NCI-H2107 treated with DMSO at 0.1 percent for 48 hours (cell line): ENCODE measurements at regions not wholly inside any gene's neighbourhood (a gene's known extent, or its start where the extent isn't known, plus 50 kb on each side); places are given as distances from the start of the nearest gene placed in this dataset.

Source experiments
- DNase-seq: peaks from one replicate; lab custom pipeline; 2025; ENCODE audit not compliant: unreplicated experiment; lab: John Stamatoyannopoulos, UW

- no peak for DNase-seq
These were observed 553.1 kb upstream of the MAN1A1 start for GRCh38 chr6:119902681-119903080.

GRCh38 chr6:119896806-119897205 lies 547.2 kb upstream of the MAN1A1 start:
- DNase-seq: no peak

GRCh38 chr6:119895626-119896025 lies 546.1 kb upstream of the MAN1A1 start:
- DNase-seq: no peak

- DNase-seq: no peak
These were observed 545.2 kb upstream of the MAN1A1 start for GRCh38 chr6:119894811-119895210.

GRCh38 chr6:119891644-119892043 lies 542.1 kb upstream of the MAN1A1 start:
- no peak for DNase-seq

- DNase-seq: no peak
These were observed 541.6 kb upstream of the MAN1A1 start for GRCh38 chr6:119891206-119891605.

- no peak for DNase-seq
These were observed 540.9 kb upstream of the MAN1A1 start for GRCh38 chr6:119890470-119890869.

GRCh38 chr6:119887666-119888065 lies 538.1 kb upstream of the MAN1A1 start:
- no peak for DNase-seq

- DNase-seq: no peak
These were observed 531.9 kb upstream of the MAN1A1 start for GRCh38 chr6:119881416-119881815.

GRCh38 chr6:119880840-119881239 lies 531.3 kb upstream of the MAN1A1 start:
- DNase-seq: no peak

- no peak for DNase-seq
These were observed 530.2 kb upstream of the MAN1A1 start for GRCh38 chr6:119879731-119880130.

GRCh38 chr6:119874381-119874780 lies 524.8 kb upstream of the MAN1A1 start:
- DNase-seq: no peak

GRCh38 chr6:119873107-119873506 lies 523.5 kb upstream of the MAN1A1 start:
- no peak for DNase-seq

- no peak for DNase-seq
These were observed 522.0 kb upstream of the MAN1A1 start for GRCh38 chr6:119871520-119871919.

GRCh38 chr6:119865466-119866350 lies 516.1 kb upstream of the MAN1A1 start:
- DNase-seq: no peak

GRCh38 chr6:119862719-119863118 lies 513.2 kb upstream of the MAN1A1 start:
- DNase-seq: no peak

- DNase-seq: no peak
These were observed 509.3 kb upstream of the MAN1A1 start for GRCh38 chr6:119858901-119859300.

GRCh38 chr6:119856136-119856535 lies 506.6 kb upstream of the MAN1A1 start:
- DNase-seq: no peak

GRCh38 chr6:119848696-119849095 lies 499.1 kb upstream of the MAN1A1 start:
- DNase-seq: no peak

- no peak for DNase-seq
These were observed 495.6 kb upstream of the MAN1A1 start for GRCh38 chr6:119845161-119845560.

GRCh38 chr6:119844387-119844786 lies 494.8 kb upstream of the MAN1A1 start:
- no peak for DNase-seq

- DNase-seq: no peak
These were observed 492.6 kb upstream of the MAN1A1 start for GRCh38 chr6:119842191-119842590.

- no peak for DNase-seq
These were observed 488.5 kb upstream of the MAN1A1 start for GRCh38 chr6:119838043-119838442.
